Uterus (tissue), 2 donors: ENCODE measurements at regions not wholly inside any gene's neighbourhood (a gene's known extent, or its start where the extent isn't known, plus 50 kb on each side); places are given as distances from the start of the nearest gene placed in this dataset.

Source experiments
- CTCF ChIP-seq, 4 experiments: fragments of 200-600 bp in 2 of 4; fragments of 450-650 bp in 2 of 4; sonication (generic) in 2 of 4; IDR thresholded peaks; one replicate each; pipeline ENCODE4 v1.5.1; 2016 to 2019; ENCODE audit warnings: antibody characterized with exemption in 4 of 4, mild to moderate bottlenecking in 2 of 4, moderate library complexity in 1 of 4
- POLR2A ChIP-seq, 2 donors: fragments of 450-650 bp; IDR thresholded peaks; one replicate each; pipeline ENCODE4 v1.6.1; 2016; ENCODE audit warnings: antibody characterized with exemption in 2 of 2, mild to moderate bottlenecking in 1 of 2, moderate library complexity in 1 of 2

GRCh38 chr12:126960221-126960620 lies 1306.7 kb upstream of the TMEM132C start:
- TF ChIP-seq CTCF (IDR thresholded peaks at IDR 0.05), result no peak
- TF ChIP-seq POLR2A (IDR thresholded peaks at IDR 0.05), result no peak
